HUES48 (cell line): ENCODE measurements at regions not wholly inside any gene's neighbourhood (a gene's known extent, or its start where the extent isn't known, plus 50 kb on each side); places are given as distances from the start of the nearest gene placed in this dataset.

Experiments
- H3K27ac ChIP-seq: one replicate; pipeline ENCODE4 v1.7.0; 2013; ENCODE audit warnings: low read depth, low read length, inconsistent platforms
- H3K27me3 ChIP-seq: 2 replicates; pipeline ENCODE4 v1.6.1; 2013; ENCODE audit warnings: mild to moderate bottlenecking, low read length; ENCODE audit not compliant: control insufficient read depth, insufficient read depth
- H3K36me3 ChIP-seq: 2 replicates; pipeline ENCODE4 v1.6.1; 2013; ENCODE audit warnings: low read length; ENCODE audit not compliant: control insufficient read depth, insufficient read depth
- H3K4me1 ChIP-seq: 2 replicates; pipeline ENCODE4 v1.6.1; 2013; ENCODE audit warnings: mild to moderate bottlenecking, low read length; ENCODE audit not compliant: control insufficient read depth, insufficient read depth
- H3K4me3 ChIP-seq: 2 replicates; pipeline ENCODE4 v1.5.1; 2013; ENCODE audit warnings: mild to moderate bottlenecking, low read depth, low read length
- H3K9ac ChIP-seq: 2 replicates; pipeline ENCODE4 v1.6.1; 2013; ENCODE audit warnings: mild to moderate bottlenecking, low read depth, low read length, moderate library complexity
- H3K9me3 ChIP-seq: 2 replicates; pipeline ENCODE4 v1.6.1; 2013; ENCODE audit warnings: low read length; ENCODE audit not compliant: control insufficient read depth, insufficient read depth

DNA sequence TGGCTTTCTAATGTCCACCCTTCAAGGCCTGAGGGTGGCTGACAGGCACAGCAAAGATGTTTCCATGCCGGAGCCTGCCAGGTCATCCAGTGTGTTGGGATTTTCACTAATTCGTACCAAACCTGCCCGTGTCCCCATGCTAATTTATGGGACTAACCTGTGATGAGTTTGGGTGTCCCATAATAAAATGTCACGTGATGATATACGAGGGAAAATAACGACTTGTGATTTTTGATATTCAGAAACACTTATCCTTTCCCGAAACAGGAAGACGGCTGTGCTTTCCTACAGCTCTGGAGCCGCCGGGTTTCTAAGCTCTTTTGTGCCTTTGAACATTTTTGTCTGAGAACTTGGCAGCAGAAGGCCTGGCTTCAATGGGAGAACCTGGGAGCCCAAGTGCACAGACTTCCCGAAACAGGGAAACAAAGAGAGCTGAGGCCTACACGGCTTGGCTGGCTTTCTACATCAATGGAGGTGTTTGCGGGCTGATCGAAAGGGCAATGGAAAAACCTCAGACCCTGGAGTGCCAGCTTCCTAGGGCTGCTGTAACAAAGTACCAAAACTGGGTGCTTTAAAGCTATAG, 171.9 kb upstream of the JARID2 start:
- Histone ChIP-seq H3K27me3 (no peaks in the 10 kb centered on the region), H3K9ac (no peak overlapping the region), H3K36me3 (no peaks in the 10 kb centered on the region), H3K9me3 (no peaks in the 10 kb centered on the region), H3K27ac (no peak overlapping the region), H3K4me3 (no peak overlapping the region), H3K4me1 (peaks cover 20% of the 10 kb centered on the region; the same call in 1 of the 2 replicates)

DNA sequence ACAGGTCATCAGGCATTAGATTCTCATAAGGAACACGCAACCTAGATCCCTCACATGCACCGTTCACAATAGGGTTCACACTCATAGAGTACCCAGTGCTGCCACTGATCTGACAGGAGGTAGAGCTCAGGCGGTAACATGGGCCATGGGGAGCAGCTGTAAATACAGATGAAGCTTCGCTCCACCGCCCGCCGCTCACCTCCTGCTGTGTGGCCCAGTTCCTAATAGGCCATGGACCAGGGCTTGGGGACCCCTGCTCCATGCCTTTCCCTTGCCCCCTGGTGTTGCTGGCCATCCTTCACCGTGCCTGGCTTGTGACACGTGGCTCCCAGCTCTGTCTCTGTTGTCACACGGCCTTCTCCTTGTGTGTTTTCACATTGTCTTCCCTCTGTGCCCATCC, 171.1 kb upstream of the JARID2 start:
- H3K27me3 ChIP-seq, result no peaks in the 10 kb centered on the region
- peaks cover 26% of the 10 kb centered on the region; the same call in 1 of the 2 replicates for H3K4me1 ChIP-seq

DNA sequence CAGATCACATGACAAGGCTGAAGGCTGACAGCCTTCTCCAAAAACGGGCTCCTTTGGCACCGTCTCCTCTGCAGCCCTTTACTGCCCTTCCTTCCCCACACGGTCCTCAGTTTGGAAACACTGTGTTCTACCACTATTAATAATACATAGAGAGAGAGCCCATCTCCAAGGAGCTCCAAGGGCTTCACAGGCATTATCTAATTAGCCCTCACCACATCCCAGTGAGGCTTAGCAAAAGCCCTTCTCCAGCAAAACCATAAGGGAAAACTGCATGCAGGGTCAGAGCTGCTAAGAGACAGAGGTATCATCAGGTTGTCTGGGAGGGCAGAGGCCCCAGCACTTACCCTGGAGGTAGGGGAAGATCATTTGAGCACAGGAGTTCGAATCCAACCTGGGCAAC, 169.3 kb upstream of the JARID2 start:
- H3K9ac ChIP-seq, result no peak overlapping the region
- H3K9me3 ChIP-seq, result no peaks in the 10 kb centered on the region
- no peaks in the 10 kb centered on the region for H3K36me3 ChIP-seq
- H3K27ac ChIP-seq, result no peak overlapping the region
- H3K27me3 ChIP-seq, result no peaks in the 10 kb centered on the region
- peaks cover 26% of the 10 kb centered on the region; the same call in 1 of the 2 replicates for H3K4me1 ChIP-seq
- no peak overlapping the region for H3K4me3 ChIP-seq

More for the DNA sequence above, 171.1 kb upstream of the JARID2 start:
- no peak overlapping the region for H3K4me3 ChIP-seq
- H3K9ac ChIP-seq, result no peak overlapping the region
- H3K27ac ChIP-seq, result no peak overlapping the region
- H3K9me3 ChIP-seq, result no peaks in the 10 kb centered on the region
- no peaks in the 10 kb centered on the region for H3K36me3 ChIP-seq

DNA sequence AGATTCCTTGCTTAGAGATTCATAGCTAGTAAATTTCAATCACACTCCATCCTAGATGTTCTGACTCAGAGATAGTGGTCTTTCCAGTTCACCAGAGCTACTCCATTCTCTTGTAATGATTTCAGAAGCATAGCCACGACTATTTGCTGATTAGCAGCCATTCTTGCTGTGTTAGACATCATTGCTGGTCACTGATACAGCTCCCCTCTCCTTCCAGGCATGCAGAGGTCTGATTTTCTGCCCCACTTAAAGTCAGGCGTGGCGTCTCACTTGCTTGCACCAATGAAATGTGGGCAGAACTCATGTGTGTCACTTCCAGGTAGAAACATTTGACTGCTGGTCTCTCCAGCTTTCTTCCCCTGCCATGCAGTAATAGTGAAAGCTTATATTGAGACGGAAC, 168.9 kb upstream of the JARID2 start:
- Histone ChIP-seq H3K4me1 (peaks cover 26% of the 10 kb centered on the region; the same call in 1 of the 2 replicates), H3K9me3 (no peaks in the 10 kb centered on the region), H3K27me3 (no peaks in the 10 kb centered on the region), H3K27ac (no peak overlapping the region), H3K36me3 (no peaks in the 10 kb centered on the region), H3K9ac (no peak overlapping the region), H3K4me3 (no peak overlapping the region)

DNA sequence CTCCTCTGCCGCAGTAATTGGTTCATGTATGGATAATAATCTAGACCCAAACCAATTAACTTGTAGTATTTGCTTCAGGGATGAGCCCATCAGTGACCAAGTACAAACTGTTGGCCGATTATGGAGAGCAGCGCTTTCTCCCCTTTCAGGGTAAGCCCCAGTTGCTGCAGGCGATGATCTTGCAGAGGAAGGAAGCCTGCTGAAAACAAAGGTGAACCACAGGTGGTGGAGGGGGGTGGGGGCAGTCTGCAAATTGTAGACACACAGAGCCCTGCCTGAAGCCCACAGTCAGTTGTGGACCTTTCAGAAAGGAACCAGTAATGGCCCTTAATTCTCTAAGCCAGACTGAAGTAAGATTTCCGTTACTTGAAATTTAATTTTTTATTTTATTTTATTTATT, 167.9 kb upstream of the JARID2 start:
- Histone ChIP-seq H3K4me3 (no peak overlapping the region), H3K4me1 (peaks cover 26% of the 10 kb centered on the region; the same call in 1 of the 2 replicates), H3K9me3 (no peaks in the 10 kb centered on the region), H3K27ac (peak overlapping the region; percentile 67), H3K36me3 (no peaks in the 10 kb centered on the region), H3K27me3 (no peaks in the 10 kb centered on the region), H3K9ac (no peak overlapping the region)

DNA sequence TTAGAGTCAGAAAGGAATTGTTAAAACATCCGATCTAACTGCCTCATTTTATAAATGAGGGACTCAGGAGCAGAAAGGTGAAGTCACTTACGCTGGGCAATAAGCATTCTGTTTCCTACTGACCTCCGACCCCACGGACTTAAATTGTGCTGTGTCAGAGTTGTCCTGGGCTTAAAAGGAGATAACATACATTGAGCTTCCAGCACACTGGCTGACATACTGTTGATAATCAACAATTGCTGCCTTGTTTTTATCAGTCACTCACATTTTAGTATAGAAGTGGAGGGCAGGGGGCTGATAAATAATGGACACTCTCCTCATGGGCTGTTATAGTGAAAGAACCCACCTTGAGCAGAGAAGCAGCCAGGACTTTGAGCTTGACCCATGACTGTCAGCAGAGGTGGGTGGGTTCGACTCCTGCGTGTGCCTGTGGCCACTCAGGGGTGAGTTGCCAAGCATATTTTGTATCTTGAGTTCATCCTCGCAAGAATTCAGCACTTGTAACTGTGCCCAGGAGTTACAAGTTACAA, 166.5 kb upstream of the JARID2 start:
- Histone ChIP-seq H3K4me3 (no peak overlapping the region), H3K36me3 (no peaks in the 10 kb centered on the region), H3K9me3 (no peaks in the 10 kb centered on the region), H3K27me3 (no peaks in the 10 kb centered on the region), H3K27ac (peak overlapping the region; percentile 52), H3K9ac (no peak overlapping the region), H3K4me1 (peaks cover 26% of the 10 kb centered on the region; the same call in 1 of the 2 replicates)

DNA sequence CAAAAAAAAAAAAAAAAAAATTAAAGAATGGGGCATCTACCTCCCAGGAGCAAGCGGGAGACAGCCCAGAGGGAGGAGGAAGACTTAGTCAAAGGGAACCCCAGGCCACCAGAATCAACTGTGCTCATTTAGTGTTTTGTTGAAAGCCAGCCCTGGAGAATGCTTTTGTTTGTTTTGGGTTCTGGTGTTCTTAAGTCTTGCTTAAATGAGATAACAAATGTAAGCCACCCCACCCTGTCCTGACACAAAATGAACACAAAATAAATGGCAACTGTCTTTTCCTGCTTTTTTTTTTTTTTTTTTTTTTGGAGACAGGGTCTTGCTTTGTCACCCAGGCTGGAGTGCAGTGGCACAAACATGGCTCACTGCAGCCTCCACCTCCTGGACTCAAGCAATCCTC, 165.0 kb upstream of the JARID2 start:
- H3K36me3 ChIP-seq, result no peaks in the 10 kb centered on the region
- H3K9me3 ChIP-seq, result no peaks in the 10 kb centered on the region
- no peak overlapping the region for H3K9ac ChIP-seq
- H3K27me3 ChIP-seq, result no peaks in the 10 kb centered on the region
- no peak overlapping the region for H3K4me3 ChIP-seq
- peaks cover 26% of the 10 kb centered on the region; the same call in 1 of the 2 replicates for H3K4me1 ChIP-seq
- H3K27ac ChIP-seq, result no peak overlapping the region

DNA sequence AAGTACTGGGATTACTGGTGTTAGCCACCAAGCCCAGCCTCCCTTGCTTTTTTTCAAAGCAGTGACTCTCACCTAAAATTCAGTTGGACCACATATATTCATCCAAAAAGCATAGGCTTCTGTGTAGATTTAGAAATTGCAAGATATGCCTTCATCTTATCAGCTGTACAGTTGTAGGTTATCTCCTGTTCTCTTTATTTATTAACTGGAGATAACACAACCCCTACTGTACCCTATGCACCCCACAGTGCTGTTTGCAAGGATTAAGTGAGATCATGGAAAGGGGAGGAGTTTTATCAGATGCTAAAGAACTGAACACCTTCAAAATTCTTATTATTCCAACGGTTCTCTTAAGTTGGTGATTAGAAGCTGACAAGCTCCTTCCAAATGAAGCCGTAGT, 164.4 kb upstream of the JARID2 start:
- no peaks in the 10 kb centered on the region for H3K27me3 ChIP-seq
- no peak overlapping the region for H3K9ac ChIP-seq
- no peaks in the 10 kb centered on the region for H3K9me3 ChIP-seq
- no peak overlapping the region for H3K4me3 ChIP-seq
- no peak overlapping the region for H3K27ac ChIP-seq
- no peaks in the 10 kb centered on the region for H3K36me3 ChIP-seq
- peaks cover 21% of the 10 kb centered on the region; the same call in 1 of the 2 replicates for H3K4me1 ChIP-seq

DNA sequence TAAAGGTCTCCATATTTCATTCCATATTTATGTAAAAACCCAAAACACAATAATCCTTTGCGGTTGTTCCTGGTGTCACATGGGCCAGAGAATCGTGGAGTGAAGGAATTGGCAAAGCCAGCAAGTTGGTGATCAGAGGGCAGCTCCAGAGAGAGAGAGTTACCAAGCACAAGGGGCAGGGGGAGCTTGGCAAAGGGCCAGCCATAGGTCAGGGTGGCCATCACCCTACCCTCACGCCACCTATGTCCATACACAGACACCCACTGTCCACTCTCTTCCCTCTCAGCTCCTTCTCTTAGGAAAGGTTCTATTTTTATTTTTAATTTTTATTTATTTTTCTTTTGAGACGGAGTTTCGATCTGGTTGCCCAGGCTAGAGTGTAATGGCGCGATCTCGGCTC, 163.2 kb upstream of the JARID2 start:
- H3K4me3 ChIP-seq, result no peak overlapping the region
- H3K27ac ChIP-seq, result no peak overlapping the region
- no peaks in the 10 kb centered on the region for H3K9me3 ChIP-seq
- no peak overlapping the region for H3K9ac ChIP-seq
- H3K27me3 ChIP-seq, result no peaks in the 10 kb centered on the region
- no peaks in the 10 kb centered on the region for H3K36me3 ChIP-seq
- peaks cover 12% of the 10 kb centered on the region; the same call in 1 of the 2 replicates for H3K4me1 ChIP-seq

DNA sequence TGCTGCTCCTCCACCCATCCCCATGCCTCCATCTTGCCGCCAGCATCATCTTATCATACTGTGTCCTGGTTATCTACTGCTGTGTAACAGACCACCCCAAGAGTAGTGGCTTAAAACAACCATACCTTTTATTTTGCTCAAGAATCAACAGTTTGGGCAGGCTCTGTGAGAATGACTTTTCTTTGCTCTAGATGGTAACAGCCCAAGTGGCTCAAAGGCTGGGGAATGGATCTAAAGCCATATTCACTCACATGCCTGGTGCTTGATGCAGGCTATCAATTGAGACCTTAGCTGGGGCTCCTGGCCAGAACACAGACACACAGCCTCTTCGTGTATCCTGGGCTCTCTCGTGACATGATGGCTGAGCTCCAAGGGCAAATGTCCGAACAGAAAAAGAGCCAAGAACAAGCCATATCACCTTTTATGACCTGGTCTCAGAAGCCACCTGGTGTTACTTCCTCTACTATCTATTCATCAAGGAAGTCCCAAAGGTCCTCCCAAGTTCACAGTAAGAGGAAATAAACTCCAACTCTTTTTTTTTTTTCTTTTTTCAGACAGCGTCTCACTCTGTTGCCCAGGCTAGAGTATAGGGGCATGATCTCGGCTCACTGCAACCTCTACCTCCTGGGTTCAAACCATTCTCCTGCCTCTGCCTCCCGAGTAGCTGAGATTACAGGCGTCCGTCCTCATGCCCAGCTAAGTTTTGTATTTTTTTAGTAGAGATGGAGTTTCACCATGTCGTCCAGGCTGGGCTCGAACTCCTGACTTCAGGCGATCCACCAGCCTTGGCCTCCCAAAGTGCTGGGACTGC, 159.3 kb upstream of the JARID2 start:
- Histone ChIP-seq H3K27me3 (no peaks in the 10 kb centered on the region), H3K27ac (no peak overlapping the region), H3K4me1 (0 out of 2 replicates have a peak, but pooled peaks cover 3% of the 10 kb centered on the region), H3K4me3 (no peak overlapping the region), H3K9ac (no peak overlapping the region), H3K36me3 (no peaks in the 10 kb centered on the region), H3K9me3 (no peaks in the 10 kb centered on the region)

DNA sequence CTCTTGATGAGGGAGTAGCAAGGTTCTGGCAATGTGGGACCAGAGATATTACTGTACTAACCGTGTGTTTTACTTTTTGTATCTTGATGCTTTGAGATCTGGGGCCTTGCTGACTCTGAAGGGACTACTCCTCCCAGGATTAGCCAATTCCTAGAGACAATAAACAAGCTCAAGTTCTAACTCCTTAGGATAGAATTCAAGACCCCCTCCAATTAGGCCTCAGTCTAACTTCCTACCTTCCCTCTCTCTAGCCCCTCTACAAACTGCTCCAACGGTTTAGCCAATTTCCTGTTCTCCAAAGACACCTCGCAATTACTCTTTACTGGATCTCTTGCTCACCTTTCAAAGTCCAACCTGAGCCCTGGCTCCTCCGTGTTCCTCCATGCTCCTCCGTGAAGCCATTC, 158.7 kb upstream of the JARID2 start:
- H3K27ac ChIP-seq, result no peak overlapping the region
- H3K4me3 ChIP-seq, result no peak overlapping the region
- H3K27me3 ChIP-seq, result no peaks in the 10 kb centered on the region
- no peaks in the 10 kb centered on the region for H3K36me3 ChIP-seq
- H3K9ac ChIP-seq, result no peak overlapping the region
- 0 out of 2 replicates have a peak, but pooled peaks cover 3% of the 10 kb centered on the region for H3K4me1 ChIP-seq
- no peaks in the 10 kb centered on the region for H3K9me3 ChIP-seq
